ENCODE measurements at regions not wholly inside any gene's neighbourhood (a gene's known extent, or its start where the extent isn't known, plus 50 kb on each side); places are given as distances from the start of the nearest gene placed in this dataset.

DNA sequence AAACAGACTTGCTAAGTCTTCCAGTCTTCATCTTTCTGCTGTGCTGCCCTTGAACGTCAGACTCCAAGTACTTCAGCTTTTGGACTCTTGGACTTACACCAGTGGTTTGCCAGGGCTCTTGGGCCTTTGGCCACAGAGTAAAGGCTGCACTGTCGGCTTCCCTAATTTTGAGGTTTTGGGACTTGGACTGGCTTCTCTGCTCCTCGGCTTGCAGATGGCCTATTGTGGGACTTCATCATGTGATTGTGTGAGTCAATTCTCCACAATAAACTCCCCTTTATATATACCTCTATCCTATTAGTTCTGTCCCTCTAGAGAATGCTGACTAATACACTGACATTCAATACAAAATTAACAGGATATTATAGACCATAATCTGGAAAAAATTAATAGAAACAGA, 628.1 kb downstream of the PLPP3 start:
- in situ Hi-C loops (cut with MboI; ENCODE audit: low pct_unique_long_range_greater_than_20kb, low sequenced_read_pairs): no loop called here
- DNase-seq: no peak

DNA sequence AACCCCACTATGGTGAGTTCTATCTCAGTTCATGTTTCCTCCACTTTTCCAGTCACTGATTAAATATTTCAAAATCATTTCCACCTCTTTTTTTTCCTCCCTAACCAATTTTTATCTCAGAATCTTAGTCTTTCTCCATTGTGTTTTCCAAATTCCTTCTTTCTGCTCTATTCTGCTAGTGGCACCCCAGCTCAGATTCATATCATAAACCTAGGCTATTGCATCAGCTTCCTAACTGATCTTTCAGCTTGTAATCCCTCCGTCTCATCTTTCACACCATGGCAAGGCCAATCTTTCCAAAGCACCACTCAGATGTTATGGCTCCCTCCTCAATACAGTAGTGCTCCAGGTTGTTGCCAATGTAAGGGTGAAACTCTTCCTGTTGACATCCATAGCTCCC, 631.9 kb downstream of the PLPP3 start:
- DNase-seq: no peak
- in situ Hi-C loops (cut with MboI; ENCODE audit: low pct_unique_long_range_greater_than_20kb, low sequenced_read_pairs): no loop called here

DNA sequence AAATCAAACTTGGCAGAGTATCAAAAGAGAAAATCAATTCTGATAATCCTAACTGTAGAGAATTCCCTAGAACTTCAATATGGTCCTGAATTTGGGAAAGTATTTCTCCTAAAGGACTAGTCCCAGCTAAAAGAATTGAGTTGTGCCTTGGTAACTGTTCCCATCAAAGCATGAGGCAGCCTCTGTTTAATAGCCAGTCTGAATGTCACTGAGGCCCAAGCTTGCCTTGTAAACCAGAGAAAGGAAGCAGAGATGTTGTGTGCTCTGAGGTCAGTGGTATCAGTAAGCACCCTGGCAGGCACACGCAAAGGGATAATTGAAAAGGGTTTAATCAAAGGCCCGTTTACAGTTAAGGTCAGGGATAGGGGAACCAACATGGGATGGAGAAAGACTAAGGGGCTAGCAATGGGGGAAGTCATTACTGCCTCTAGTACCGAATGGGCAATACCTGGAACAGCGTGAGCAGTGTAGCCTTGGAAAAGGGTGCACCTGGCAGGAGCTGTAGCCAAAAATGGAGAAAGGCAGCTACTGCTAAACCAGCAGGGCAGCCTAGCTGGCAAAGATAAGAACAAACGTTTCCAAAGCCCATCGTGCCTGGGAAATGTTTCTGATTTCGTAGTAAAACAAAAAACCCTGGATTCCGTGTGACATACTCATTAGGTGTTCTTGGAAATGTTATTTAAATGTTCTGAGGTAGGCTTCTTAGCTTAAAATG, 635.5 kb downstream of the PLPP3 start:
- no peak for DNase-seq
- in situ Hi-C loops (cut with MboI; ENCODE audit: low pct_unique_long_range_greater_than_20kb, low sequenced_read_pairs): no loop called here

DNA sequence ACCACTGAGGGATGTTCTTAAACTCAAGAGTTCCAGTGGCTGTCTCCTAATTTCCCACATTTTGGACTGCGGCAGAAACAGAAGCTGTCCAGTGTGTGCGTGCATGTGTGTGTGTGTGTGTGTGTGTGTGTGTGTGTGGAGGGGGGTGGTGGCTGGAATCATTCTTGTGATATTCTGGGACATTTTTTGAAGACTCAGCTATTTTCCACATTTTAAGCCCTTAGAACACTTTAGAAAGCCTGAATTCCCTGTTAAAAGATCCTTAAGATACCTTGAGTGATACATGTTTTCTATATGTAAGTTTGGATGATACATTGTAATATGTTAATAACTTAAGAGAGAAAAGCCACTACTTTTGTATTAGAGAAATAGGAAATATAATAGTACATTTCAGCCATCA, 636.4 kb downstream of the PLPP3 start:
- no peak for DNase-seq
- in situ Hi-C loops (cut with MboI; ENCODE audit: low pct_unique_long_range_greater_than_20kb, low sequenced_read_pairs): no loop called here

- in situ Hi-C loops (cut with MboI; ENCODE audit: low pct_unique_long_range_greater_than_20kb, low sequenced_read_pairs): no loop called here
- no peak for DNase-seq
Observed at GRCh38 chr1:55939866-55940265, 639.5 kb downstream of the PLPP3 start.

DNA sequence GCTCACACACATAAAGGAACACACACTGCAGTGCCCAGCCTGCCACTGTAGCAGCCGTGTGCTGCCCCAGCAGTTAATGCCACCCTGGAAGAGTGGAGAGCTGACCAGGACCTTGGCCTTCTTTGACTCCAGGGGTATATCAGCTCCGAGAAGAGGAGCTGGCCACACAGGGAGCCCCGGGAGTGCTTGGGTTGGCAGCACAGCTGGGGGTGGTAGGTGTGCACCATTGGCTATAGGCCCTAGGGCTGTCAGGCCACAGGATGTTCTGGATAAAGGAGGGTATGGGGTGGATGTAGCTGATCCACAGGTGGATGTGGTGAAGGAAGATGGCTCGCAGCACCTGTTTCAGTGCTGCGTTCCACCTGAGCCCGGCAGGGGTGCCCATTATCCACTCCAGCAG, 640.5 kb downstream of the PLPP3 start:
- in situ Hi-C loops (cut with MboI; ENCODE audit: low pct_unique_long_range_greater_than_20kb, low sequenced_read_pairs): no loop called here
- DNase-seq: no peak

GRCh38 chr1:55938376-55938850, 641.0 kb downstream of the PLPP3 start:
- no peak for DNase-seq
- in situ Hi-C loops (cut with MboI; ENCODE audit: low pct_unique_long_range_greater_than_20kb, low sequenced_read_pairs): no loop called here

- in situ Hi-C loops (cut with MboI; ENCODE audit: low pct_unique_long_range_greater_than_20kb, low sequenced_read_pairs): no loop called here
- no peak for DNase-seq
Observed at GRCh38 chr1:55937840-55938375, 641.5 kb downstream of the PLPP3 start.

DNA sequence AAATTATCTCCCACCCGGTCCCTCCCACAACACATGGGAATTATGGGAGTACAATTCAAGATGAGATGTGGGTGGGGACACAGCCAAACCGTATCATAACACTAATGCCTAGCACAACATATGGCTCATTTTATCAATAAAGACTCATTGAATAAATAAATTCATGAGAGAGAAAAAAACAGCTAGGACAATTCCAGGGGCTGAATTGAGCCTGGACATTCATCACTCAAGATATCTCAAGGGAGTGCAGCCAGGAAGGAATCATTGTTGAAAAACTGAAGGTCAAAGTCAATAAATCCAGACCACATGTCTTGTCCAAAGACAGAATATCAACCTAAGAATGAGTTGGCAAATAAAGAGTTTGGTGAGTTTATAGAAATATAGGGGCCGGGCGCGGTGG, 644.1 kb downstream of the PLPP3 start:
- in situ Hi-C loops (cut with MboI; ENCODE audit: low pct_unique_long_range_greater_than_20kb, low sequenced_read_pairs): no loop called here
- no peak for DNase-seq

GRCh38 chr1:55932402-55932801, 647.0 kb downstream of the PLPP3 start:
- in situ Hi-C loops (cut with MboI; ENCODE audit: low pct_unique_long_range_greater_than_20kb, low sequenced_read_pairs): no loop called here
- DNase-seq: no peak

DNA sequence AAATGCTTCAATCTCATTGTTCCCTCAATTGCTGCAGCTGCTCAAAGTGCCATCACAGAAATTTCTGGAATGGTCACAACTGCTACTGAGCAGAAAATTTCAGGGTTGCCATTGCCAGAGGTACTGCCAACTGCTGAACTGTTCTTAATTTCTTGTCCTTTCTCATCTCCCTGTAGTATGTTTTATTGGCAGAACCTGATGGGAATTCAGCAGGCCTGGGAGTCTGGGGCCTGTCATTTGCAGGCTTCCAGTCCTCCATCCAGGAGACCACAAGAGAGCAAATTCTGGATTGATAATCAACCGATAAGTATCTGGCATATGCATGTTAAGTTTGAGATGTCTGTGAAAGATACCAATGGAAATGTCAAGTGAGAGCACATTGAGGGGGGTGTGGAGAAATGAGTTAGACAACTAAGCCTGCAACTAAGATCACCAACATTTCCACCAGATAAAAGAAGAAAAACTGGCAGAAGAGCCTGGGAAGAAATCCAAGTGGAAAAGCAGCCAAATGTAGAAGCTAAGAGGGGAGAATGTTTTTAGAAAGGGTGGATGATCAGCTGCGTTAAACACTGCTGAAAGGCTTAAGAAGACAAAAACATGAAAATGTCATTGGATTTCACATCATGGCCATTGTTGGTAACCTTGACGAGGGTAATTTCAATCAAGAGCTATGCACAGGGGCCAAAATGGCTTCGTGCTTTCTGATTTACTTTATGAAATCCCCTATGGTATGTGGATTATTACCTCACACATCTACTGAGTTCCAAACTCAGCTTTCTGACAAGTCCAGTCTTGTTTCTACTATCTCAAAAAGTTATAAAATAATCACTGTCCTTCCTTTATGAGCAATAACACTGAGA, 648.1 kb downstream of the PLPP3 start:
- DNase-seq: no peak
- in situ Hi-C loops (cut with MboI; ENCODE audit: low pct_unique_long_range_greater_than_20kb, low sequenced_read_pairs): no loop called here

GRCh38 chr1:55929652-55930051, 649.7 kb downstream of the PLPP3 start:
- DNase-seq: no peak
- in situ Hi-C loops (cut with MboI; ENCODE audit: low pct_unique_long_range_greater_than_20kb, low sequenced_read_pairs): no loop called here

DNA sequence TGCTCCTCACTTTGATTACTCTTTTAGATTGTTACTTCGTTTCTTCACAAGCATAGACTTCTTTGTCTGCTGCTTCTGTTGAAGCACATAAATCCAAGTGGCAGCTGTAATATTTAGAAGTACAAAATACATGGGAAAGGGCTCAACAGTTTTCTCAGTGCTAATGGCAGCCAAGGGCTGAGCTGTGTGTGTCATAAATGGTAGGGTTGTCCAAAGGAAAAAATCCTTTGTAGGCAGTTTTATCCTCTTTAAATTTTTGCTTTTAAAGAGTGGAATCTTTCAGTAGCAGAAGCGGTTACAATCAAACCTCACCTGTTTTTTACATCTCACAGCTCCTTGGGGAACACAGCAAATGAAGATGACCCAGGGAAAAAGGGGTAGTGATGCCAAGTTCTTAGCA, 650.8 kb downstream of the PLPP3 start:
- in situ Hi-C loops (cut with MboI; ENCODE audit: low pct_unique_long_range_greater_than_20kb, low sequenced_read_pairs): no loop called here
- no peak for DNase-seq

- in situ Hi-C loops (cut with MboI; ENCODE audit: low pct_unique_long_range_greater_than_20kb, low sequenced_read_pairs): no loop called here
- no peak for DNase-seq
Observed at GRCh38 chr1:55927702-55928290, 651.6 kb downstream of the PLPP3 start.

DNA sequence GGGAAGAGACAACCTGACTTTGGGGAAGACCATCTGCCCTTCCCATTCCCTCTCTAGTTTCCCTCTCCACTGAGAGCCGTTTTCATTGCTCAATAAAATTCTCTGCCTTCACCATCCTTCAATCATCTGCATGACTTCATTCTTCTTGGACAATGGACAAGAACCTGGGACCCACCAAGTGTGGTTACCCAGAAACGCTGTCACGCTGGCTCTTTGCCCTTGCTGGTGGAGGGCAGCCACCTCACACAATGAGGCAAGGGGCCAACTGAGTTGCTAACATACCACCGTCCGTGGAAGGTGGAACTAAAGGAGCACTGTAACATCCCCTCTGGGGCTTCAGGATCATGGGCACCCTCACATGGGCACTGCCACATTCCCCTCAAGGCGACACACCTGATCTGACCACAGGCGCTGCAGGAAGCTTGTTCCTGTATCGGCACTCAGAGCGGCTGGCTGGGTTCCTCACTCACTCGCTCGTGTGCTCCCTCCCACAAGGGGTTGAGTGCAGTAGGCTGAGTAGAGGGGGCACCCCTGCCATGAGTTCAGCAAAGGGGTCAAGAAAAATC, 652.4 kb downstream of the PLPP3 start:
- in situ Hi-C loops (cut with MboI; ENCODE audit: low pct_unique_long_range_greater_than_20kb, low sequenced_read_pairs): no loop called here
- DNase-seq: no peak

DNA sequence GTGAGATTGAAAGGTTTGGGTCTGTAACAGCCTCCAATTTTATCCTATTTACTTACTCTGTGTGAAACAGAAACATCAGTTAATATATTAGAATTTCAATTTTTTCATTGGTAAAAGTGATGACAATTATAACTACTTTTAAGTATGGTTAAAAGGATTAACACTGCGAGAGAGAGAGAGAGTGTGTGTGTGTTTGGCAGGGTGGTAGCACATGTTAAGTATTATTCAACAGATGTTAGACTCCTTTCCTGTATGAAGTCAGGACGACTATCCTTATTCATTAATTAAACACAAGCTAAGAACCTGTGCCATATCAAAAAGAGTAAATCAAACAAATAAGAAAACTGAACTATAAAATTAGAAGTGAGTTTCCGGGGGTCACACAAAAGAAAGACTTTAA, 662.5 kb downstream of the PLPP3 start:
- no peak for DNase-seq
- in situ Hi-C loops (cut with MboI; ENCODE audit: low pct_unique_long_range_greater_than_20kb, low sequenced_read_pairs): no loop called here

DNA sequence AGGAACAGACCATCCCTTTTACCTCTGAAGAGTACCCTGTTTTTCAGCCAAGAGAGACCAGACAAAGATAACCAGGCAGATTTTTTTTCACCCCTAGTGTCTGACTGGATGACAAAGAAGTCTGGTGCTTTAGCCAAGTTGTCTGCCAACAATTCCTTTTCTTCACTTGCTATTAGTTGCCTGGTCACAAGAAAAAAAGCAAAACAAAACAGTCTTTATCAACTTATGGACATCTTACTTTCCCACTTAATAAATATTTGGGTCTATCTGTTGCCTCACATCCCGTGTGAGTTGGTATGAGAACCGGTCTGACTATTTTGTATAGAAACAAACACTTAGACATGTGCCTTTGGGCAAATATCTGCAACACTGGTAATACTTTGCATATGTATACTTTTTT, 662.9 kb downstream of the PLPP3 start:
- in situ Hi-C loops (cut with MboI; ENCODE audit: low pct_unique_long_range_greater_than_20kb, low sequenced_read_pairs): no loop called here
- no peak for DNase-seq

GRCh38 chr1:55913565-55913964, 665.8 kb downstream of the PLPP3 start:
- DNase-seq: no peak
- in situ Hi-C loops (cut with MboI; ENCODE audit: low pct_unique_long_range_greater_than_20kb, low sequenced_read_pairs): no loop called here

DNA sequence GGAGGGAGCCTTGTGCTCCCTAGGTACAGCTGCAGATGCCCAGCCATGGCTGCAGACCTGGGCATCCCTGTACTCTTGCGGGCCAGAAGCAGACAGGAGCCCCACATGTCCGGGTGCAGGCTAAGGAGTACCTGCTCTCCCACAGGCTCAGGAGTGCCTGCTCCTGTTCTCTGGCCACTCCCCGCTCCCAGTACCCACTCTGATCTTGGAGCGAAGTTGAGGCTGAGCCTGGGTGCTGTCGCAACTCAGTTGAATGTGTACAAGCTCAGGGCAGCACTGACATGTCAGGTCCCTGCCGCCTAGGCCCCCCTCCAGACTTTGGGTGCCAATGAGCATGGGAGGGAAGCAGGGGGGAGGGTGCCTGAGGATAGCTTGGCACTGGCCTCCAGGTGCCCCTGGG, 666.9 kb downstream of the PLPP3 start:
- no peak for DNase-seq
- in situ Hi-C loops (cut with MboI; ENCODE audit: low pct_unique_long_range_greater_than_20kb, low sequenced_read_pairs): no loop called here

- no peak for DNase-seq
- in situ Hi-C loops (cut with MboI; ENCODE audit: low pct_unique_long_range_greater_than_20kb, low sequenced_read_pairs): no loop called here
Observed at GRCh38 chr1:55904541-55904940, 674.8 kb downstream of the PLPP3 start.
